ENCODE measurements at regions not wholly inside any gene's neighbourhood (a gene's known extent, or its start where the extent isn't known, plus 50 kb on each side); places are given as distances from the start of the nearest gene placed in this dataset.

- no peak for DNase-seq (ENCODE audit: low spot score)
Observed at GRCh38 chr14:78073028-78073427, 97.1 kb upstream of the NRXN3 start.

GRCh38 chr14:78074561-78074960, 95.6 kb upstream of the NRXN3 start:
- DNase-seq (ENCODE audit: low spot score): no peak

GRCh38 chr14:78075033-78075432, 95.1 kb upstream of the NRXN3 start:
- no peak for DNase-seq (ENCODE audit: low spot score)

- no peak for DNase-seq (ENCODE audit: low spot score)
Observed at GRCh38 chr14:78075555-78076277, 94.5 kb upstream of the NRXN3 start.

GRCh38 chr14:78081245-78081644, 88.9 kb upstream of the NRXN3 start:
- DNase-seq (ENCODE audit: low spot score): no peak

- no peak for DNase-seq (ENCODE audit: low spot score)
Observed at GRCh38 chr14:78083837-78084236, 86.3 kb upstream of the NRXN3 start.

- no peak for DNase-seq (ENCODE audit: low spot score)
Observed at GRCh38 chr14:78086342-78086741, 83.8 kb upstream of the NRXN3 start.

GRCh38 chr14:78088916-78089315, 81.3 kb upstream of the NRXN3 start:
- no peak for DNase-seq (ENCODE audit: low spot score)

- no peak for DNase-seq (ENCODE audit: low spot score)
Observed at GRCh38 chr14:78090864-78091263, 79.3 kb upstream of the NRXN3 start.

GRCh38 chr14:78091361-78091760, 78.8 kb upstream of the NRXN3 start:
- DNase-seq (ENCODE audit: low spot score): no peak

GRCh38 chr14:78092040-78092439, 78.1 kb upstream of the NRXN3 start:
- DNase-seq (ENCODE audit: low spot score): no peak

GRCh38 chr14:78103271-78103670, 66.9 kb upstream of the NRXN3 start:
- no peak for DNase-seq (ENCODE audit: low spot score)

GRCh38 chr14:78104160-78104559, 66.0 kb upstream of the NRXN3 start:
- DNase-seq (ENCODE audit: low spot score): no peak

GRCh38 chr14:78104655-78105054, 65.5 kb upstream of the NRXN3 start:
- DNase-seq (ENCODE audit: low spot score): no peak

GRCh38 chr14:78106381-78106780, 63.8 kb upstream of the NRXN3 start:
- DNase-seq (ENCODE audit: low spot score): no peak

GRCh38 chr14:78107166-78107565, 63.0 kb upstream of the NRXN3 start:
- DNase-seq (ENCODE audit: low spot score): no peak

- no peak for DNase-seq (ENCODE audit: low spot score)
Observed at GRCh38 chr14:78119440-78119839, 50.7 kb upstream of the NRXN3 start.
